ENCODE measurements at regions not wholly inside any gene's neighbourhood (a gene's known extent, or its start where the extent isn't known, plus 50 kb on each side); places are given as distances from the start of the nearest gene placed in this dataset.

DNA sequence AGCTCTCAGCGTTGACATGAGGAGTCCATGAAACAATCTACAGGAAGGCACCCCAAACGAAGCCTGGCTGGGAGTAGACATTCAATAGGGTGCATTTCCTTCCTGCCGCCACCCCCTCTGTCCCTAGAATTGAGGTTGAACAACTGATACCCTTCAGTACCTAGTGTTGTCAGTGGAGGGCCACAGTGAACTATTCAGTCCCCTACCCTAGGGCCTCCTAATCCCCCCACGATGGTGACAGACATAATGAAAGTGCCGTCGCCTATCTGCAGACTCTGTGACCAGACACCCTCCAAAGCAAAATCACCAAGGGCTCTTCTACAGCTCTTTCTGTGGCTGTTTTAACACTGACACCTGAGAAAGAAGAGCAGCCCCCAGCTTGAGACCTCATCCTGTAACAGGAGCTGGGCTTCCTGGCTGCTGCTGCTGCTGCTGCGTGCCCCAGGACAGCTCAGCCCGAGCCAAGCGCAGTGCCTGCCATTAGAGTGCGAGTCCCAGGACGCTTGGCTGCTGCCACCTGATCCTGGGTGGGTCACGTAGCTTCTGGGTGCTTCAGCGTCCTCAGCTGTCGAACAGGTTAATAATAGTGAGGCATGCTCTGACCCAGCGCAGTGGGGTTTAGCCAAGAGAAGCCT, 183.0 kb downstream of the ZBTB18 start:
- H3K4me1 ChIP-seq, result peaks cover 4 to 16% (median 13%) of the 10 kb centered on the region in 4 donors
- intact Hi-C loops (cut with DNase I; ENCODE audit: low total_unique reads), result no loop called here
- no peaks in the 10 kb centered on the region for H3K36me3 ChIP-seq
- no peaks in the 10 kb centered on the region for H3K9me3 ChIP-seq
- no peak for DNase-seq
- no peak overlapping the region for H3K4me3 ChIP-seq
- no peak overlapping the region for H3K27ac ChIP-seq
- TF ChIP-seq EP300 (IDR thresholded peaks at IDR 0.05), result no peak
- TF ChIP-seq POLR2A (IDR thresholded peaks at IDR 0.05), result no peak
- TF ChIP-seq, protein P1, sequence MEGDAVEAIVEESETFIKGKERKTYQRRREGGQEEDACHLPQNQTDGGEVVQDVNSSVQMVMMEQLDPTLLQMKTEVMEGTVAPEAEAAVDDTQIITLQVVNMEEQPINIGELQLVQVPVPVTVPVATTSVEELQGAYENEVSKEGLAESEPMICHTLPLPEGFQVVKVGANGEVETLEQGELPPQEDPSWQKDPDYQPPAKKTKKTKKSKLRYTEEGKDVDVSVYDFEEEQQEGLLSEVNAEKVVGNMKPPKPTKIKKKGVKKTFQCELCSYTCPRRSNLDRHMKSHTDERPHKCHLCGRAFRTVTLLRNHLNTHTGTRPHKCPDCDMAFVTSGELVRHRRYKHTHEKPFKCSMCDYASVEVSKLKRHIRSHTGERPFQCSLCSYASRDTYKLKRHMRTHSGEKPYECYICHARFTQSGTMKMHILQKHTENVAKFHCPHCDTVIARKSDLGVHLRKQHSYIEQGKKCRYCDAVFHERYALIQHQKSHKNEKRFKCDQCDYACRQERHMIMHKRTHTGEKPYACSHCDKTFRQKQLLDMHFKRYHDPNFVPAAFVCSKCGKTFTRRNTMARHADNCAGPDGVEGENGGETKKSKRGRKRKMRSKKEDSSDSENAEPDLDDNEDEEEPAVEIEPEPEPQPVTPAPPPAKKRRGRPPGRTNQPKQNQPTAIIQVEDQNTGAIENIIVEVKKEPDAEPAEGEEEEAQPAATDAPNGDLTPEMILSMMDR (IDR thresholded peaks at IDR 0.05), result no peak
- TF ChIP-seq POLR2AphosphoS5 (IDR thresholded peaks at IDR 0.05), result no peak
- WGBS, 5 donors, result 69 to 80% (median 75%) methylated on average over 14 to 15 of the region's 15 CpGs
- H3K27me3 ChIP-seq, result peaks cover 0 to 3% (median 0%) of the 10 kb centered on the region in 3 donors

DNA sequence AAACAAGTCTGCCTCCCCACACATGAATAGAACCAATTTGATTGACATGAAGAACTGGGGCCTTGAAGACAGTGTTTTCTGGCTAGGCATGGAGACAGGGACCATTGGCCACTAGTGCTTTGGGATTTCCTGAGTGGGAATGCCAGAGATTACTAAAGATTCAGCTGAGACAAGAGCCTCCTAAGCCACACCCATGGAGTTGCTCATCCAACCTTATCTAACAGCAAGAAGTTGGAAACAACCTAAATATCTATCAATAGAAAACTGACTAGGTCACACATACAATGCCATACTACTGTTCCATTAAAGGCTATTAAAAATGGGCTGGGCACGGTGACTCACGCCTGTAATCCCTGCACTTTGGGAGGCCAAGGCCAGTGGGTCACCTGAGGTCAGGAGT, 184.1 kb downstream of the ZBTB18 start:
- no peak for DNase-seq
- Histone ChIP-seq H3K27me3 (peaks cover 0 to 3% (median 0%) of the 10 kb centered on the region in 3 donors), H3K4me3 (no peak overlapping the region), H3K4me1 (peaks cover 4 to 16% (median 13%) of the 10 kb centered on the region in 4 donors), H3K36me3 (no peaks in the 10 kb centered on the region), H3K27ac (no peak overlapping the region), H3K9me3 (no peaks in the 10 kb centered on the region)
- intact Hi-C loops (cut with DNase I; ENCODE audit: low total_unique reads), result no loop called here
- TF ChIP-seq POLR2AphosphoS5 (IDR thresholded peaks at IDR 0.05) (no peak), EP300 (IDR thresholded peaks at IDR 0.05) (no peak), POLR2A (IDR thresholded peaks at IDR 0.05) (no peak)
- TF ChIP-seq, protein P1 (IDR thresholded peaks at IDR 0.05), result no peak
- WGBS, 5 donors, result 61 to 82% (median 78%) methylated on average over 2 of the region's 2 CpGs

DNA sequence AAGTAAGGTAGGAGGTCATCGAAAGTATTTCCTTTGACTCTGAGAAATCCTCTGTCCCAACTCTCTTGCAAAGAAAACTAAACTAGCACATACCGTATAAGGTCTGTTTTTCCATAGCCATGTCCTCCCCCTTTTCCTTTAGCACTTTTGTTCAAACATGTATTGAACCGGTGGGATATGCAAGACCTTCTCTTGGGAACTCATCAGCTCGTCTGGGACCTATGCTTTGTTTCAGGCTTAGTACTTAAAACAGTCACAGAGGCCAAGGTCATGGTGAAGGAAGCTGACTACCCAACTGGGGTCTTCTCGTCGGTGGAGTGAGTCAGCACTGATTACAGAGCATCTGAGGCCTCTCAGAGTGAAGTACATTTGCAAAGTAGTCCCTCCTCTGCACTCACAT, 185.0 kb downstream of the ZBTB18 start:
- Histone ChIP-seq H3K27ac (no peak overlapping the region), H3K4me1 (peaks cover 4 to 11% (median 9%) of the 10 kb centered on the region in 4 donors), H3K9me3 (no peaks in the 10 kb centered on the region), H3K4me3 (no peak overlapping the region), H3K27me3 (peaks cover 0 to 3% (median 0%) of the 10 kb centered on the region in 3 donors), H3K36me3 (no peaks in the 10 kb centered on the region)
- 70 to 80% (median 76%) methylated on average over 6 of the region's 6 CpGs for WGBS, 5 donors
- no peak for TF ChIP-seq EP300 (IDR thresholded peaks at IDR 0.05)
- no peak for TF ChIP-seq POLR2AphosphoS5 (IDR thresholded peaks at IDR 0.05)
- TF ChIP-seq POLR2A (IDR thresholded peaks at IDR 0.05), result no peak
- TF ChIP-seq, protein P1 (IDR thresholded peaks at IDR 0.05), result no peak
- intact Hi-C loops (cut with DNase I; ENCODE audit: low total_unique reads), result no loop called here
- no peak for DNase-seq

DNA sequence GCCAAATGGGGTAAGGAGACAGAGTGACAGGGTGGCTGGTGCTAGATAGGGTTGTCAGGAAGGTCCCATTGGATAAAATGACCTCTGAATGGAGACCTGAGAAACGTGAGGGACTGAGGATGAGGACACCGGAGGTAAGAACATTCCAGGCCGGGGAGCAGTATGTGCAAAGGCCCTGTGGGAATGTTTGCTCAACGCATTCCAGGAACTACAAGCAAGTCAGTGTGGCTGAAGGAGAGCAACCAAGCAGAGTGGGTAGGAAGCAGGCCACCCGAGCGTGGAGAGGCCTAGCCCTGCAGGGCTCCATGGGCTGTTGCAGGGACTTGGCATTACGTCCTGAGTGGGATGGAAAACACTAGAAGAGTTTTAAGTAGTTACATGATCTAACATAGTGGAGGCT, 185.6 kb downstream of the ZBTB18 start:
- no peaks in the 10 kb centered on the region for H3K9me3 ChIP-seq
- H3K27me3 ChIP-seq, result peaks cover 0 to under 1% (median 0%) of the 10 kb centered on the region in 3 donors
- H3K36me3 ChIP-seq, result no peaks in the 10 kb centered on the region
- H3K4me1 ChIP-seq, result peaks cover 0 to 4% (median 3%) of the 10 kb centered on the region in 4 donors
- DNase-seq, result no peak
- H3K4me3 ChIP-seq, result no peak overlapping the region
- no peak for TF ChIP-seq POLR2A (IDR thresholded peaks at IDR 0.05)
- TF ChIP-seq, protein P1 (IDR thresholded peaks at IDR 0.05), result no peak
- TF ChIP-seq POLR2AphosphoS5 (IDR thresholded peaks at IDR 0.05), result no peak
- no peak for TF ChIP-seq EP300 (IDR thresholded peaks at IDR 0.05)
- no peak overlapping the region for H3K27ac ChIP-seq
- intact Hi-C loops (cut with DNase I; ENCODE audit: low total_unique reads), result no loop called here
- 72 to 80% (median 76%) methylated on average over 7 of the region's 7 CpGs for WGBS, 5 donors

All from stomach (tissue), 8 donors.